Trophoblast cell (in vitro differentiated cells and primary cell): ENCODE measurements at regions not wholly inside any gene's neighbourhood (a gene's known extent, or its start where the extent isn't known, plus 50 kb on each side); places are given as distances from the start of the nearest gene placed in this dataset.

Source experiments
- DNase-seq, 2 donors: peaks; one replicate each; pipeline ENCODE4 v3.0.0-alpha.2; 2016
- H2AFZ ChIP-seq: 2 replicates; pipeline ENCODE4 v1.6.1; 2013; ENCODE audit warnings: low read length, moderate library complexity, mild to moderate bottlenecking; ENCODE audit not compliant: insufficient read depth, poor library complexity
- H2AK5ac ChIP-seq: 2 replicates; pipeline ENCODE4 v1.6.1; 2013; ENCODE audit warnings: mild to moderate bottlenecking, low read length
- H2BK120ac ChIP-seq: 2 replicates; pipeline ENCODE4 v1.6.1; 2013; ENCODE audit warnings: low read length, mild to moderate bottlenecking, moderate library complexity; ENCODE audit not compliant: insufficient read depth, poor library complexity
- H2BK12ac ChIP-seq: 2 replicates; pipeline ENCODE4 v1.6.1; 2013; ENCODE audit warnings: mild to moderate bottlenecking, low read length, moderate library complexity
- H2BK5ac ChIP-seq: 2 replicates; pipeline ENCODE4 v1.6.1; 2013; ENCODE audit warnings: low read length, low read depth, moderate library complexity, mild to moderate bottlenecking; ENCODE audit not compliant: poor library complexity
- H3K14ac ChIP-seq: 2 replicates; pipeline ENCODE4 v1.6.1; 2013; ENCODE audit warnings: mild to moderate bottlenecking, low read length
- H3K18ac ChIP-seq: 2 replicates; pipeline ENCODE4 v1.6.1; 2013; ENCODE audit warnings: mild to moderate bottlenecking, low read length
- H3K23ac ChIP-seq: 2 replicates; pipeline ENCODE4 v1.6.1; 2013; ENCODE audit warnings: low read length
- H3K27ac ChIP-seq: 2 replicates; pipeline ENCODE4 v1.5.1; 2013; ENCODE audit warnings: low read depth, mild to moderate bottlenecking, inconsistent platforms, low read length, moderate library complexity
- H3K27me3 ChIP-seq: 2 replicates; pipeline ENCODE4 v1.6.1; 2013; ENCODE audit warnings: inconsistent platforms, mild to moderate bottlenecking, low read length, moderate library complexity; ENCODE audit not compliant: insufficient read depth
- H3K36me3 ChIP-seq, 2 experiments: 1 replicate in 1 of 2; 2 replicates in 1 of 2; pipeline ENCODE4 v1.6.1; 2013; ENCODE audit warnings: low read length in 2 of 2, mild to moderate bottlenecking in 2 of 2, moderate library complexity in 1 of 2; ENCODE audit not compliant: insufficient read depth in 2 of 2, control insufficient read depth in 1 of 2
- H3K4ac ChIP-seq: 2 replicates; pipeline ENCODE4 v1.6.1; 2013; ENCODE audit warnings: low read depth, mild to moderate bottlenecking, low read length, moderate library complexity
- H3K4me1 ChIP-seq, 2 experiments: 1 replicate in 1 of 2; 2 replicates in 1 of 2; pipeline ENCODE4 v1.6.1; 2013; ENCODE audit warnings: low read length in 2 of 2, mild to moderate bottlenecking in 2 of 2, moderate library complexity in 1 of 2; ENCODE audit not compliant: insufficient read depth in 2 of 2, control insufficient read depth in 1 of 2
- H3K4me2 ChIP-seq: 2 replicates; pipeline ENCODE4 v1.6.1; 2013; ENCODE audit warnings: inconsistent platforms, mild to moderate bottlenecking, low read length, moderate library complexity
- H3K4me3 ChIP-seq: 2 replicates; pipeline ENCODE4 v1.5.1; 2013; ENCODE audit warnings: mild to moderate bottlenecking, low read depth, low read length, inconsistent platforms
- H3K79me1 ChIP-seq: one replicate; pipeline ENCODE4 v1.6.1; 2013; ENCODE audit warnings: low read length
- H3K79me2 ChIP-seq: 2 replicates; pipeline ENCODE4 v1.6.1; 2013; ENCODE audit warnings: low read length, mild to moderate bottlenecking; ENCODE audit not compliant: control insufficient read depth, insufficient read depth, poor library complexity
- H3K9ac ChIP-seq: 2 replicates; pipeline ENCODE4 v1.6.1; 2013; ENCODE audit warnings: mild to moderate bottlenecking, low read length
- H3K9me3 ChIP-seq: 2 replicates; pipeline ENCODE4 v1.6.1; 2013; ENCODE audit warnings: low read depth, mild to moderate bottlenecking, control low read depth, inconsistent platforms, low read length; ENCODE audit not compliant: insufficient read depth
- H4K12ac ChIP-seq: 2 replicates; pipeline ENCODE4 v1.6.1; 2013; ENCODE audit warnings: low read depth, mild to moderate bottlenecking, low read length, moderate library complexity
- H4K8ac ChIP-seq: 2 replicates; pipeline ENCODE4 v1.6.1; 2013; ENCODE audit warnings: low read depth, mild to moderate bottlenecking, low read length, moderate library complexity
- H4K91ac ChIP-seq: one replicate; pipeline ENCODE4 v1.6.1; 2013; ENCODE audit warnings: low read depth, mild to moderate bottlenecking, low read length, moderate library complexity
- WGBS: extraction: QIAGEN DNeasy Blood & Tissue Kit; methylation state at CpG from one replicate; pipeline ENCODE4 v1.1.7; 2013; ENCODE audit warnings: missing lambda C conversion rate; ENCODE audit not compliant: insufficient read length, insufficient coverage; ENCODE audit errors: extremely low coverage; 5-methylcytosine and 5-hydroxymethylcytosine counted together

DNA sequence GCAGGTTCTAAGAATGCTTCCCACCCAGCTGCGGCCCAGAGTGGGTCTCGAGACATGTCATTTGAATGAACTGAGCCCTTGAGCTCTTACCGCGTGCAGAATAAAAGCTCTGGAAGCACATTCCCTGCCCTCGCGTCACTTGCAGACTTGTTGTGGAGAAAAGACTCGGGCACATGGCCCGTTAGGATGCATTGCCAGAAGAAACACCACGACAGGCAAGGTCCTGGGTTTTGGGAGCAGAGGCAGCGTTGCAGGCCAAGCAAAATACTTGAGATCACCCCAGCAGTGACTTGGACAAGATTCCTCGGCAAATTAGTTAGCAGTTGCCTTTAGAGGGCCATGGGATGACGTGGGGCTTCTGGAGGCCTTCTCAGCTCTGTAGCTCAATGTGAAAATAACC, 170.8 kb upstream of the MSX2 start:
- H3K23ac ChIP-seq, result no peak overlapping the region
- H2BK120ac ChIP-seq, result no peak overlapping the region
- no peak overlapping the region for H4K91ac ChIP-seq
- no peak overlapping the region for H3K18ac ChIP-seq
- H3K4me3 ChIP-seq, result no peak overlapping the region
- no peaks in the 10 kb centered on the region for H3K27me3 ChIP-seq
- no peak overlapping the region for H4K12ac ChIP-seq
- H3K9me3 ChIP-seq, result no peaks in the 10 kb centered on the region
- H3K79me1 ChIP-seq, result no peaks in the 10 kb centered on the region
- H2AK5ac ChIP-seq, result no peak overlapping the region
- H3K36me3 ChIP-seq, result no peaks in the 10 kb centered on the region
- H3K4ac ChIP-seq, result no peak overlapping the region
- no peak overlapping the region for H2BK5ac ChIP-seq
- H2AFZ ChIP-seq, result no peak overlapping the region
- H3K9ac ChIP-seq, result no peak overlapping the region
- H3K14ac ChIP-seq, result no peak overlapping the region
- peaks cover 0 to 3% of the 10 kb centered on the region in 2 experiments for H3K4me1 ChIP-seq
- H2BK12ac ChIP-seq, result no peak overlapping the region
- no peak overlapping the region for H3K4me2 ChIP-seq
- no peaks in the 10 kb centered on the region for H3K79me2 ChIP-seq
- no peak for DNase-seq
- no peak overlapping the region for H4K8ac ChIP-seq
- no peak overlapping the region for H3K27ac ChIP-seq
- no CpG with 5 or more reads among the region's 12 CpGs for WGBS

DNA sequence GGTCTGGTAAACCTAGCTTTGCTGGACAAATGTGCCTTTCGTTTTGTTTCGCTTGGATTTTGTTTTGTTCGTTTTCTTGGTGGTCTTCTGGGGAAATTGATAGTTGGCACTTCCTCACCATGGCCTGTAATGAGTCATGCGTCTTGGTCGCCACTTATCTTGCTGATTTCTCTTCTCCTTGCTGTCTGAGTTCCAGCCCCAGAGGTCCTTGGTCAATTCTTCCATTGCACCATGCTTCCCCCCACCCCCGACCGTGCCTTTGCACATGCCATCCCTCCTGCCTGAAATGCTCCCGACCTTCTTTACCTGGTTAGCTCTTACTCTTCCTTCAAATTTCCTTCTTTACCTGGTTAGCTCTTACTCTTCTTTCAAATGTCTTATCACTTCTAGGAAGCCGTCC, 168.7 kb upstream of the MSX2 start:
- H3K79me1 ChIP-seq, result peaks cover 3% of the 10 kb centered on the region
- no peaks in the 10 kb centered on the region for H3K79me2 ChIP-seq
- H3K14ac ChIP-seq, result no peak overlapping the region
- H4K12ac ChIP-seq, result no peak overlapping the region
- no peak overlapping the region for H2AFZ ChIP-seq
- H3K36me3 ChIP-seq, result no peaks in the 10 kb centered on the region
- no peak overlapping the region for H4K8ac ChIP-seq
- no CpG with 5 or more reads among the region's 9 CpGs for WGBS
- H3K4ac ChIP-seq, result no peak overlapping the region
- H3K18ac ChIP-seq, result no peak overlapping the region
- no peak overlapping the region for H4K91ac ChIP-seq
- H2BK12ac ChIP-seq, result no peak overlapping the region
- H3K4me1 ChIP-seq, result peaks cover 3 to 8% of the 10 kb centered on the region in 2 experiments
- no peak overlapping the region for H2BK5ac ChIP-seq
- no peak overlapping the region for H2AK5ac ChIP-seq
- H3K9ac ChIP-seq, result no peak overlapping the region
- H3K27ac ChIP-seq, result no peak overlapping the region
- no peak overlapping the region for H3K23ac ChIP-seq
- H3K4me3 ChIP-seq, result no peak overlapping the region
- peak in 1 of 2 donors; percentile 14 for DNase-seq
- no peaks in the 10 kb centered on the region for H3K27me3 ChIP-seq
- no peak overlapping the region for H2BK120ac ChIP-seq
- no peaks in the 10 kb centered on the region for H3K9me3 ChIP-seq
- no peak overlapping the region for H3K4me2 ChIP-seq

DNA sequence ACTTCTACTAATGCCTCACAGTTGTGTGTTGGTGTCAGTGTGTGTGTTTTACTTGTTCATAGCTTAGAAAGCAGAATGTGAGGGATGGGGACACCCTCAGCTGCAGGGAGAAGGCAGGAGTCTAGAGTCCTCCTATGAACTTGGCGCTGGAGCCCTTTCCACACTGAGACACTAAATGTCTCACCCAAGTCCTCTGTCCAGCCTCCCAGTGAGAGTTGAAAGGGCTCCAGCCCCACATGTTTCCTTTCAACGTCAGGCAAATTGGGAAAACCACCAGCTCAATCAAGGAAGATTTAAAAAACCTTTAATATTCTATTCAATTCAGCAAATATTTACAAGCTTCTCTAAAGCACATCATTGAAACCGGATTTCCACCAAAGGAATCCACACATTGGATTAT, 167.6 kb upstream of the MSX2 start:
- no peak overlapping the region for H3K27ac ChIP-seq
- H4K91ac ChIP-seq, result peak overlapping the region; percentile 11
- H2AFZ ChIP-seq, result no peak overlapping the region
- H3K27me3 ChIP-seq, result no peaks in the 10 kb centered on the region
- no peak overlapping the region for H3K9ac ChIP-seq
- no peak overlapping the region for H3K23ac ChIP-seq
- no peak overlapping the region for H3K4ac ChIP-seq
- H3K79me2 ChIP-seq, result no peaks in the 10 kb centered on the region
- WGBS, result no CpG with 5 or more reads among the region's 3 CpGs
- no peak overlapping the region for H3K14ac ChIP-seq
- H4K8ac ChIP-seq, result no peak overlapping the region
- DNase-seq, result peak in 1 of 2 donors; percentile 24
- no peak overlapping the region for H3K4me2 ChIP-seq
- H3K18ac ChIP-seq, result no peak overlapping the region
- H3K36me3 ChIP-seq, result no peaks in the 10 kb centered on the region
- peaks cover 3 to 8% of the 10 kb centered on the region in 2 experiments for H3K4me1 ChIP-seq
- H3K79me1 ChIP-seq, result peaks cover 3% of the 10 kb centered on the region
- H2BK120ac ChIP-seq, result no peak overlapping the region
- no peak overlapping the region for H2BK5ac ChIP-seq
- H2BK12ac ChIP-seq, result peak overlapping the region; percentile 2
- H4K12ac ChIP-seq, result no peak overlapping the region
- H3K9me3 ChIP-seq, result no peaks in the 10 kb centered on the region
- no peak overlapping the region for H3K4me3 ChIP-seq
- no peak overlapping the region for H2AK5ac ChIP-seq

DNA sequence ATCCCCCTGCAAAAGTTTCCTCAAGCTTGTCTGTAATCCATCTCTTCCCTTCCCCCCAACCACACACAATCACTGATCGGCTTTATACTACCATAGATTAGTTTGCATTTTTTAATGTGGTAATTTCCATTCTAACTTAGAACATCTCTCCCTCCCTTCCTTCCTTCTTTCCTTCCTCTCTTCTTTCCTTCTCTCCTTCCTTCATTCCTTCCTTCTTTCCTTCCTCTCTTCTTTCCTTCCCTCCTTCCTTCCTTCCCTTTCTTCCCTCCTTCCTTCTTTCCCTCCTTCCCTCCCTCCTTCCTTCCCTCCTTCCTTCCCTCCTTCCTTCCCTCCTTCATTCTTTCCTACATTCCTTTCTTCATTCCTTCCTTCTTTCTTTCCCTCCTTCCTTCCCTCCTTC, 166.2 kb upstream of the MSX2 start:
- no peak overlapping the region for H2AK5ac ChIP-seq
- H3K4me2 ChIP-seq, result no peak overlapping the region
- no peaks in the 10 kb centered on the region for H3K9me3 ChIP-seq
- H3K36me3 ChIP-seq, result no peaks in the 10 kb centered on the region
- H3K18ac ChIP-seq, result no peak overlapping the region
- H3K79me1 ChIP-seq, result peaks cover 3% of the 10 kb centered on the region
- H3K4me1 ChIP-seq, result peaks cover 3 to 8% of the 10 kb centered on the region in 2 experiments
- no peak overlapping the region for H2AFZ ChIP-seq
- no peak overlapping the region for H3K9ac ChIP-seq
- H4K12ac ChIP-seq, result no peak overlapping the region
- H4K91ac ChIP-seq, result no peak overlapping the region
- H3K4me3 ChIP-seq, result no peak overlapping the region
- H3K4ac ChIP-seq, result no peak overlapping the region
- no CpG with 5 or more reads among the region's 1 CpG for WGBS
- no peak for DNase-seq
- no peak overlapping the region for H3K27ac ChIP-seq
- H2BK5ac ChIP-seq, result no peak overlapping the region
- H3K27me3 ChIP-seq, result no peaks in the 10 kb centered on the region
- no peak overlapping the region for H2BK120ac ChIP-seq
- H4K8ac ChIP-seq, result no peak overlapping the region
- no peak overlapping the region for H3K23ac ChIP-seq
- no peaks in the 10 kb centered on the region for H3K79me2 ChIP-seq
- no peak overlapping the region for H2BK12ac ChIP-seq
- no peak overlapping the region for H3K14ac ChIP-seq
